ENCODE measurements at regions not wholly inside any gene's neighbourhood (a gene's known extent, or its start where the extent isn't known, plus 50 kb on each side); places are given as distances from the start of the nearest gene placed in this dataset.

- TF ChIP-seq CTCF (IDR thresholded peaks at IDR 0.05; ENCODE audit: low read depth, low read length) (no peak), EZH2phosphoT487 (IDR thresholded peaks at IDR 0.05; ENCODE audit: low read depth) (no peak)
Measured at GRCh38 chr15:38689522-38689921, 124.9 kb upstream of the RASGRP1 start.

All from OCI-LY3 (cell line).